H1 (cell line): ENCODE measurements at regions not wholly inside any gene's neighbourhood (a gene's known extent, or its start where the extent isn't known, plus 50 kb on each side); places are given as distances from the start of the nearest gene placed in this dataset.

ENCODE experiments used
- CTCF ChIA-PET: fragments of 300-600 bp; sonication (Branson Sonifier 250); formaldehyde crosslinking; loops from one replicate; lab custom pipeline; 2021; ENCODE audit not compliant: partially characterized antibody; lab: Charles Lee
- POLR2A ChIA-PET: fragments of 300-600 bp; sonication (Branson Sonifier 250); formaldehyde crosslinking; loops from one replicate; lab custom pipeline; 2021; ENCODE audit warnings: inconsistent platforms; ENCODE audit not compliant: partially characterized antibody; lab: Charles Lee
- DNase-seq, 2 experiments: peaks; one replicate each; pipeline versions ENCODE4 v3.0.0 to v3.0.0-alpha.2; 2010 to 2022; ENCODE audit warnings: low spot score in 2 of 2, low read depth in 1 of 2, mixed read lengths in 1 of 2
- FAIRE-seq: peaks from 2 replicates; lab custom pipeline; 2011; peaks lifted over from hg19 to GRCh38; lab: Jason Lieb, UNC
- H2AFZ ChIP-seq: 2 replicates; pipeline ENCODE4 v1.8.1; 2012; ENCODE audit warnings: low read length, inconsistent platforms
- H2AK5ac ChIP-seq: 2 replicates; pipeline ENCODE4 v1.6.1; 2013; ENCODE audit warnings: low read depth, low read length
- H2BK120ac ChIP-seq: replicated peaks from 2 replicates; pipeline ENCODE3; 2013; ENCODE audit warnings: low read depth, low read length, inconsistent platforms
- H2BK12ac ChIP-seq: 2 replicates; pipeline ENCODE4 v1.6.1; 2013; ENCODE audit warnings: low read depth, low read length
- H2BK15ac ChIP-seq: 2 replicates; pipeline ENCODE4 v1.6.1; 2013; ENCODE audit warnings: low read length
- H2BK20ac ChIP-seq: 2 replicates; pipeline ENCODE4 v1.6.1; 2013; ENCODE audit warnings: low read length
- H2BK5ac ChIP-seq: 2 replicates; pipeline ENCODE4 v1.6.1; 2013; ENCODE audit warnings: low read depth, low read length
- H3K14ac ChIP-seq: 2 replicates; pipeline ENCODE4 v1.6.1; 2013; ENCODE audit warnings: inconsistent platforms; ENCODE audit not compliant: insufficient read length
- H3K18ac ChIP-seq: 2 replicates; pipeline ENCODE4 v1.6.1; 2013; ENCODE audit warnings: low read length; ENCODE audit errors: extremely low read depth
- H3K23ac ChIP-seq: 2 replicates; pipeline ENCODE4 v1.6.1; 2013; ENCODE audit warnings: inconsistent platforms; ENCODE audit not compliant: insufficient read length
- H3K23me2 ChIP-seq: 2 replicates; pipeline ENCODE4 v1.6.1; 2013; ENCODE audit warnings: low read depth, low read length
- H3K27ac ChIP-seq: 2 replicates; pipeline ENCODE4 v1.6.1; 2011; ENCODE audit warnings: low read depth, low read length, inconsistent platforms
- H3K27me3 ChIP-seq, 4 experiments: replicated peaks in 1 of 4; 1 replicate in 1 of 4; 2 replicates in 3 of 4; pipeline versions ENCODE4 v1.6.1 to v1.8.1; 2011 to 2013; ENCODE audit warnings: low read length in 3 of 4, mild to moderate bottlenecking in 3 of 4, inconsistent platforms in 2 of 4, mixed read lengths in 2 of 4, moderate library complexity in 1 of 4; ENCODE audit not compliant: control insufficient read depth in 3 of 4, insufficient read depth in 3 of 4; ENCODE audit errors: extremely low read depth in 1 of 4
- H3K36me3 ChIP-seq, 4 experiments: 2 replicates each; pipeline versions ENCODE4 v1.6.1 to v1.8.1; 2011 to 2013; ENCODE audit warnings: mild to moderate bottlenecking in 4 of 4, low read length in 3 of 4, moderate library complexity in 2 of 4, control low read depth in 1 of 4, inconsistent platforms in 1 of 4; ENCODE audit not compliant: insufficient read depth in 4 of 4, control insufficient read depth in 2 of 4
- H3K4ac ChIP-seq: replicated peaks from 2 replicates; pipeline ENCODE3; 2013; ENCODE audit warnings: low read length, low read depth, mixed read lengths, inconsistent platforms; ENCODE audit not compliant: insufficient read length
- H3K4me1 ChIP-seq, 4 experiments: replicated peaks in 1 of 4; 1 replicate in 1 of 4; 2 replicates in 3 of 4; pipeline versions ENCODE4 v1.6.1 to v1.8.1; 2011 to 2013; ENCODE audit warnings: low read length in 3 of 4, inconsistent platforms in 2 of 4, mixed read lengths in 1 of 4; ENCODE audit not compliant: insufficient read depth in 4 of 4, control insufficient read depth in 3 of 4
- H3K4me2 ChIP-seq, 2 experiments: 2 replicates each; pipeline versions ENCODE4 v1.6.1 to v1.8.1; 2011 to 2013; ENCODE audit warnings: low read depth in 2 of 2, low read length in 2 of 2, control low read depth in 1 of 2, inconsistent platforms in 1 of 2, mild to moderate bottlenecking in 1 of 2; ENCODE audit not compliant: insufficient read depth in 1 of 2
- H3K4me3 ChIP-seq, 4 experiments: fragments of 200-600, 300-600 bp in 1 of 4; sonication (generic), shearing (Covaris generic), sonication (Bioruptor Twin) in 1 of 4; 2 replicates each; pipeline versions ENCODE4 v1.5.1 to v1.8.1; 2011 to 2016; ENCODE audit warnings: low read length in 4 of 4, low read depth in 3 of 4, control low read depth in 2 of 4, inconsistent platforms in 2 of 4, mild to moderate bottlenecking in 2 of 4, mixed read lengths in 1 of 4, moderate library complexity in 1 of 4; ENCODE audit not compliant: insufficient read depth in 2 of 4; ENCODE audit errors: extremely low read depth in 1 of 4
- H3K56ac ChIP-seq: replicated peaks from 2 replicates; pipeline ENCODE3; 2013; ENCODE audit warnings: low read depth, mild to moderate bottlenecking, mixed read lengths, low read length, inconsistent platforms; ENCODE audit not compliant: insufficient read length
- H3K79me1 ChIP-seq: 2 replicates; pipeline ENCODE4 v1.6.1; 2013; ENCODE audit warnings: low read depth, low read length, control low read depth
- H3K79me2 ChIP-seq, 2 experiments: 2 replicates each; pipeline versions ENCODE4 v1.6.1 to v1.8.1; 2012 to 2013; ENCODE audit warnings: low read length in 2 of 2, mild to moderate bottlenecking in 2 of 2, inconsistent platforms in 1 of 2; ENCODE audit not compliant: insufficient read depth in 2 of 2, control insufficient read depth in 1 of 2
- H3K9ac ChIP-seq, 4 experiments: replicated peaks in 1 of 4; 1 replicate in 1 of 4; 2 replicates in 3 of 4; pipeline versions ENCODE4 v1.6.1 to v1.8.1; 2011 to 2013; ENCODE audit warnings: low read depth in 3 of 4, low read length in 3 of 4, control low read depth in 2 of 4, mild to moderate bottlenecking in 2 of 4, moderate library complexity in 2 of 4, inconsistent platforms in 1 of 4; ENCODE audit errors: extremely low read depth in 1 of 4
- H3K9me3 ChIP-seq, 2 experiments: 2 replicates each; pipeline versions ENCODE4 v1.6.1 to v1.8.1; 2012 to 2013; ENCODE audit warnings: mild to moderate bottlenecking in 2 of 2, moderate library complexity in 2 of 2, control low read depth in 1 of 2, inconsistent platforms in 1 of 2, low read depth in 1 of 2, low read length in 1 of 2, mixed read lengths in 1 of 2; ENCODE audit not compliant: insufficient read depth in 2 of 2
- H4K20me1 ChIP-seq, 2 experiments: replicated peaks in 1 of 2; 2 replicates each; pipeline versions ENCODE3 to v1.8.1; 2011 to 2013; ENCODE audit warnings: inconsistent platforms in 2 of 2, low read length in 2 of 2, mild to moderate bottlenecking in 1 of 2; ENCODE audit not compliant: insufficient read depth in 2 of 2, control insufficient read depth in 1 of 2
- H4K5ac ChIP-seq: 2 replicates; pipeline ENCODE4 v1.6.1; 2013; ENCODE audit warnings: low read length, low read depth, mixed read lengths, inconsistent platforms; ENCODE audit not compliant: insufficient read length
- H4K8ac ChIP-seq: 2 replicates; pipeline ENCODE4 v1.8.0; 2013; ENCODE audit warnings: mild to moderate bottlenecking, moderate library complexity, low read length, inconsistent platforms; ENCODE audit not compliant: insufficient read depth; ENCODE audit errors: extremely low read depth
- H4K91ac ChIP-seq: replicated peaks from 2 replicates; pipeline ENCODE3; 2013; ENCODE audit warnings: low read length, mixed read lengths, inconsistent platforms; ENCODE audit not compliant: insufficient read length
- ASH2L ChIP-seq: fragments of 200-600, 300-600 bp; sonication (generic); IDR thresholded peaks from one replicate; pipeline ENCODE4 v1.7.1; 2017; ENCODE audit warnings: low read length
- BACH1 ChIP-seq: IDR thresholded peaks from 2 replicates; pipeline ENCODE4 v1.6.1; 2012; ENCODE audit warnings: low read length, improper control_type of control experiment
- CEBPB ChIP-seq: IDR thresholded peaks from 2 replicates; pipeline ENCODE4 v1.6.1; 2012; ENCODE audit warnings: low read depth, low read length
- CHD2 ChIP-seq: IDR thresholded peaks from 2 replicates; pipeline ENCODE4 v1.6.1; 2012; ENCODE audit warnings: low read length, improper control_type of control experiment
- EGR1 ChIP-seq: IDR thresholded peaks from 2 replicates; pipeline ENCODE4 v1.6.1; 2011; ENCODE audit warnings: low read depth, low read length, borderline replicate concordance
- JUN ChIP-seq: IDR thresholded peaks from 2 replicates; pipeline ENCODE4 v1.6.1; 2011; ENCODE audit warnings: low read depth, mild to moderate bottlenecking, improper control_type of control experiment, low read length
- NANOG ChIP-seq: IDR thresholded peaks from 2 replicates; pipeline ENCODE4 v1.6.1; 2011; ENCODE audit warnings: low read length, low read depth, mild to moderate bottlenecking, inconsistent platforms; ENCODE audit not compliant: insufficient read depth, poor library complexity, severe bottlenecking
- POLR2A ChIP-seq, 2 experiments: IDR thresholded peaks; 1 replicate in 1 of 2; 2 replicates in 1 of 2; pipeline ENCODE4 v1.6.1; 2011; ENCODE audit warnings: low read depth in 2 of 2, low read length in 2 of 2, mild to moderate bottlenecking in 2 of 2; ENCODE audit errors: control extremely low read depth in 1 of 2
- POU5F1 ChIP-seq: IDR thresholded peaks from 2 replicates; pipeline ENCODE4 v1.6.1; 2011; ENCODE audit warnings: low read depth, mild to moderate bottlenecking, low read length, moderate library complexity
- RAD21 ChIP-seq, 2 experiments: IDR thresholded peaks in 1 of 2; conservative IDR thresholded peaks in 1 of 2; 2 replicates each; pipeline ENCODE4 v1.6.1; 2011; ENCODE audit warnings: low read depth in 2 of 2, low read length in 2 of 2, improper control_type of control experiment in 1 of 2, inconsistent platforms in 1 of 2, mild to moderate bottlenecking in 1 of 2, moderate library complexity in 1 of 2
- RNF2 ChIP-seq: fragments of 200-900, 300-1000 bp; sonication (generic); IDR thresholded peaks from 2 replicates; pipeline ENCODE4 v1.7.1; 2016; ENCODE audit warnings: borderline replicate concordance, low read depth, mild to moderate bottlenecking, antibody characterized with exemption, low read length; ENCODE audit not compliant: poor library complexity, severe bottlenecking; ENCODE audit errors: missing control alignments
- RXRA ChIP-seq: IDR thresholded peaks from 2 replicates; pipeline ENCODE4 v1.6.1; 2011; ENCODE audit warnings: low read depth, mild to moderate bottlenecking, low read length, moderate library complexity; ENCODE audit not compliant: insufficient read depth
- SIRT6 ChIP-seq: IDR thresholded peaks from one replicate; pipeline ENCODE4 v1.7.1; 2012; ENCODE audit warnings: low read length, inconsistent platforms
- SIX5 ChIP-seq: IDR thresholded peaks from 2 replicates; pipeline ENCODE4 v1.6.1; 2011; ENCODE audit warnings: mild to moderate bottlenecking, low read depth, low read length
- SP1 ChIP-seq: IDR thresholded peaks from 2 replicates; pipeline ENCODE4 v1.6.1; 2011; ENCODE audit warnings: low read depth, low read length
- SP4 ChIP-seq: IDR thresholded peaks from 2 replicates; pipeline ENCODE4 v1.6.1; 2012; ENCODE audit warnings: low read length, inconsistent platforms
- TAF7 ChIP-seq: optimal IDR thresholded peaks from 2 replicates; pipeline ENCODE3; 2011; ENCODE audit warnings: low read depth, mild to moderate bottlenecking, inconsistent platforms, low read length, moderate library complexity, borderline replicate concordance
- YY1 ChIP-seq: IDR thresholded peaks from 2 replicates; pipeline ENCODE4 v1.6.1; 2011; ENCODE audit warnings: low read depth, mild to moderate bottlenecking, low read length

DNA sequence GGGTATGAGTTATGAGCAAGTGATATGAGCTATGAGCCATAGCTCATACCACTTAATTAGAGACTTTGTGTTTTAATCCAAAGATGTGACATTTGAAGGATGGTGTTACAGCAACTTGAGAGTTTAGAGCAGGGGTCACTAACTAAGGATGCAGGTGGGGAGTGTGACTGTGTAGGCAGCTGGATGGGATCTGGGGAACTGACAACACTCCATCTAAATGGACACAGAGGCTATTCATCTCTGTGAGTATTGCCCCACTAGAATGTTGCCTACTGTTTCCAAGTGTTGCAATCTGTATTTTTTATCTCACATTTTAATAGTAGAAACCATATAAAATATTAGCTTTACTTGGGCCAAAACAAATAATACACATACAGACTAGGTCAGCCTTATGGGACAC lies 488.1 kb upstream of the DAB2 start:
- H3K9ac ChIP-seq: no peak overlapping the region
- H3K4me3 ChIP-seq: no peak overlapping the region
- H2BK120ac ChIP-seq: no peak overlapping the region
- no peaks in the 10 kb centered on the region for H3K23me2 ChIP-seq
- no peak overlapping the region for H2BK5ac ChIP-seq
- H3K27me3 ChIP-seq: no peaks in the 10 kb centered on the region
- H4K8ac ChIP-seq: no peak overlapping the region
- H3K9me3 ChIP-seq: no peaks in the 10 kb centered on the region
- no peak overlapping the region for H2BK15ac ChIP-seq
- no peak overlapping the region for H3K18ac ChIP-seq
- ChIA-PET POLR2A (no interaction called here), CTCF (no interaction called here)
- no peak for DNase-seq
- no peaks in the 10 kb centered on the region for H3K79me1 ChIP-seq
- no peak overlapping the region for H2BK12ac ChIP-seq
- H3K14ac ChIP-seq: no peak overlapping the region
- no peak overlapping the region for H2AFZ ChIP-seq
- no peak overlapping the region for H3K4me2 ChIP-seq
- no peak overlapping the region for H3K23ac ChIP-seq
- H2BK20ac ChIP-seq: no peak overlapping the region
- no peak for FAIRE-seq
- no peaks in the 10 kb centered on the region for H4K20me1 ChIP-seq
- no peak overlapping the region for H3K56ac ChIP-seq
- H3K4ac ChIP-seq: no peak overlapping the region
- no peak overlapping the region for H4K91ac ChIP-seq
- no peak overlapping the region for H4K5ac ChIP-seq
- H3K36me3 ChIP-seq: no peaks in the 10 kb centered on the region
- H3K79me2 ChIP-seq: no peaks in the 10 kb centered on the region
- no peak overlapping the region for H3K27ac ChIP-seq
- H2AK5ac ChIP-seq: no peak overlapping the region
- H3K4me1 ChIP-seq: no peaks in the 10 kb centered on the region
- TF ChIP-seq RAD21 (IDR thresholded peaks at IDR 0.05 in 1 of 2, conservative IDR thresholded peaks at IDR 0.05 in 1 of 2; ENCODE audit: low read depth in 2 of 2, low read length in 2 of 2) (no peak), ASH2L (no peak), POLR2A (IDR thresholded peaks at IDR 0.05; ENCODE audit: control extremely low read depth in 1 of 2, low read depth in 2 of 2, low read length in 2 of 2) (no peak), TAF7 (no peak), NANOG (no peak), RXRA (no peak), SP4 (no peak), EGR1 (no peak), JUN (no peak), RNF2 (no peak), SIX5 (no peak), CHD2 (no peak), YY1 (no peak), SIRT6 (no peak), BACH1 (no peak), SP1 (no peak), CEBPB (no peak), POU5F1 (no peak)
